BLaER1 treated with 17β-estradiol and CSF1 and Interleukin-3, amounts not matched to agents 10 nM and 100 nM (cell line): ENCODE measurements at regions not wholly inside any gene's neighbourhood (a gene's known extent, or its start where the extent isn't known, plus 50 kb on each side); places are given as distances from the start of the nearest gene placed in this dataset.

Source experiments
- H3K27ac ChIP-seq, 11 experiments: shearing (Covaris generic); formaldehyde crosslinking; 2 replicates each; pipeline ENCODE4 v1.8.1; 2022
- H3K27me3 ChIP-seq, 11 experiments: shearing (Covaris generic); formaldehyde crosslinking; 2 replicates each; pipeline ENCODE4 v1.8.1; 2022
- H3K36me3 ChIP-seq, 11 experiments: shearing (Covaris generic); formaldehyde crosslinking; 2 replicates each; pipeline ENCODE4 v1.8.1; 2022
- H3K4me1 ChIP-seq, 10 experiments: shearing (Covaris generic); formaldehyde crosslinking; 2 replicates each; pipeline ENCODE4 v1.8.1; 2022
- H3K4me2 ChIP-seq, 11 experiments: shearing (Covaris generic); formaldehyde crosslinking; 2 replicates each; pipeline ENCODE4 v1.8.1; 2022
- H3K4me3 ChIP-seq, 10 experiments: shearing (Covaris generic); formaldehyde crosslinking; 2 replicates each; pipeline ENCODE4 v1.8.1; 2022
- H3K9ac ChIP-seq, 11 experiments: shearing (Covaris generic); formaldehyde crosslinking; 2 replicates each; pipeline ENCODE4 v1.8.1; 2022
- H3K9me3 ChIP-seq, 11 experiments: shearing (Covaris generic); formaldehyde crosslinking; replicated peaks in 1 of 11; 2 replicates each; pipeline ENCODE4 v1.8.1; 2022
- H4K20me1 ChIP-seq, 11 experiments: shearing (Covaris generic); formaldehyde crosslinking; 2 replicates each; pipeline ENCODE4 v1.8.1; 2022
- Cebpa-rat ChIP-seq, 11 experiments: shearing (Covaris generic); IDR thresholded peaks; 2 replicates each; pipeline ENCODE4 v1.8.1; 2022

GRCh38 chr1:55888685-55889317 is 673.6 kb upstream of the USP24 start:
- Histone ChIP-seq H3K36me3 (no peaks in the 10 kb centered on the region), H3K9me3 (peaks cover 4 to 14% (median 10%) of the 10 kb centered on the region in 11 experiments; a peak in 9 of 22 replicates), H3K4me1 (no peaks in the 10 kb centered on the region), H3K9ac (no peak overlapping the region), H3K27me3 (no peaks in the 10 kb centered on the region), H4K20me1 (no peaks in the 10 kb centered on the region), H3K4me2 (no peak overlapping the region), H3K4me3 (no peak overlapping the region), H3K27ac (no peak overlapping the region)
- no peak for TF ChIP-seq Cebpa-rat (IDR thresholded peaks at IDR 0.05)

DNA sequence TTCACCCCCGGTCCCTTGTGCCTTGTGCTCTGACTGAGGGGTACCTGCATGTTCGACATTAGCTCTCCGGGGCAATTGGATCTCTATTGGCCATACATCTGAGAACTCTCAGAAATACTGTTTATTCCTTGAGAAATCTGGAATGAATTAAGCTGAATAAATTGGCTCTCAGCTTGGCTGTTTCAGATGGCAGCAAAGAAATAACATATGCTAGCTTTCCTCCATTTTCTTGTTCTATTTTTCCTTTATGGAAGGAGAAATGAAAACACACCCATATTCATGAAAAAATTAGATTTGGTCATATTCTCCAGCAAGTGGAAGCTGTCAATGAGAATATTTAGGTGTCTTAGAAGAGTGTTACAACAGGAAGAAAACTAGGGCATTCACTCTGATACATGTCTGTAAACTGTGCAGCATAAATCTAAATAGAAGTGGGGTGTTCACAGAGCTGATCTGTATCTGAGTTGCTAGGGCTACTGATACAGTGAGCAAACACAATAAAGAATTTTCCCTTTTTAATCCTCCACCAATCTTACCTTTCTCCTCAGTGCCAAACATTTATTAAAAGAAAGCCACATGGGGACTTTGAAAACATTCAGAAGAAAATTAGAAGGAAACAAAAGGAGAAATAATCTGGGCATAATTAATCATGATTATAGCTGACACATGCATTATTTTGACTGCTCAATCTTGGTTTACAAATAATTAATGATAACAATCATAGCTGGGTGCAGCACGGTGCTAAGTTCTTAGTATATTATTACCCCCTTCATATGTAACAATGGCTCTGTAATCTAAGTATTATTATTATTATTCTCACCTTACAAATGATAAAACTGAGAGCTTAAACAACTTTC is 671.9 kb upstream of the USP24 start:
- no peaks in the 10 kb centered on the region for H3K9me3 ChIP-seq
- no peaks in the 10 kb centered on the region for H4K20me1 ChIP-seq
- no peaks in the 10 kb centered on the region for H3K27me3 ChIP-seq
- no peaks in the 10 kb centered on the region for H3K4me1 ChIP-seq
- no peak overlapping the region for H3K27ac ChIP-seq
- H3K36me3 ChIP-seq, result no peaks in the 10 kb centered on the region
- TF ChIP-seq Cebpa-rat (IDR thresholded peaks at IDR 0.05), result no peak
- no peak overlapping the region for H3K4me2 ChIP-seq
- H3K4me3 ChIP-seq, result no peak overlapping the region
- H3K9ac ChIP-seq, result no peak overlapping the region

- Histone ChIP-seq H3K36me3 (no peaks in the 10 kb centered on the region), H3K27ac (no peak overlapping the region), H3K9me3 (no peaks in the 10 kb centered on the region), H4K20me1 (no peaks in the 10 kb centered on the region), H3K4me1 (no peaks in the 10 kb centered on the region), H3K4me2 (no peak overlapping the region), H3K27me3 (no peaks in the 10 kb centered on the region), H3K4me3 (no peak overlapping the region), H3K9ac (no peak overlapping the region)
- TF ChIP-seq Cebpa-rat (IDR thresholded peaks at IDR 0.05), result no peak
Measured at GRCh38 chr1:55885619-55886018, 670.5 kb upstream of the USP24 start.

- no peaks in the 10 kb centered on the region for H3K4me1 ChIP-seq
- H3K27ac ChIP-seq, result no peak overlapping the region
- H4K20me1 ChIP-seq, result no peaks in the 10 kb centered on the region
- no peaks in the 10 kb centered on the region for H3K36me3 ChIP-seq
- H3K4me3 ChIP-seq, result no peak overlapping the region
- no peaks in the 10 kb centered on the region for H3K9me3 ChIP-seq
- no peaks in the 10 kb centered on the region for H3K27me3 ChIP-seq
- H3K9ac ChIP-seq, result no peak overlapping the region
- H3K4me2 ChIP-seq, result no peak overlapping the region
- TF ChIP-seq Cebpa-rat (IDR thresholded peaks at IDR 0.05), result no peak
Measured at GRCh38 chr1:55882931-55883330, 667.8 kb upstream of the USP24 start.

GRCh38 chr1:55879346-55879745 is 664.2 kb upstream of the USP24 start:
- no peaks in the 10 kb centered on the region for H3K36me3 ChIP-seq
- no peaks in the 10 kb centered on the region for H3K9me3 ChIP-seq
- H3K27ac ChIP-seq, result no peak overlapping the region
- TF ChIP-seq Cebpa-rat (IDR thresholded peaks at IDR 0.05), result no peak
- H4K20me1 ChIP-seq, result no peaks in the 10 kb centered on the region
- H3K9ac ChIP-seq, result no peak overlapping the region
- H3K4me2 ChIP-seq, result no peak overlapping the region
- H3K4me3 ChIP-seq, result no peak overlapping the region
- no peaks in the 10 kb centered on the region for H3K27me3 ChIP-seq
- H3K4me1 ChIP-seq, result peaks cover 0 to 8% (median 0%) of the 10 kb centered on the region in 10 experiments; a peak in 5 of 20 replicates

DNA sequence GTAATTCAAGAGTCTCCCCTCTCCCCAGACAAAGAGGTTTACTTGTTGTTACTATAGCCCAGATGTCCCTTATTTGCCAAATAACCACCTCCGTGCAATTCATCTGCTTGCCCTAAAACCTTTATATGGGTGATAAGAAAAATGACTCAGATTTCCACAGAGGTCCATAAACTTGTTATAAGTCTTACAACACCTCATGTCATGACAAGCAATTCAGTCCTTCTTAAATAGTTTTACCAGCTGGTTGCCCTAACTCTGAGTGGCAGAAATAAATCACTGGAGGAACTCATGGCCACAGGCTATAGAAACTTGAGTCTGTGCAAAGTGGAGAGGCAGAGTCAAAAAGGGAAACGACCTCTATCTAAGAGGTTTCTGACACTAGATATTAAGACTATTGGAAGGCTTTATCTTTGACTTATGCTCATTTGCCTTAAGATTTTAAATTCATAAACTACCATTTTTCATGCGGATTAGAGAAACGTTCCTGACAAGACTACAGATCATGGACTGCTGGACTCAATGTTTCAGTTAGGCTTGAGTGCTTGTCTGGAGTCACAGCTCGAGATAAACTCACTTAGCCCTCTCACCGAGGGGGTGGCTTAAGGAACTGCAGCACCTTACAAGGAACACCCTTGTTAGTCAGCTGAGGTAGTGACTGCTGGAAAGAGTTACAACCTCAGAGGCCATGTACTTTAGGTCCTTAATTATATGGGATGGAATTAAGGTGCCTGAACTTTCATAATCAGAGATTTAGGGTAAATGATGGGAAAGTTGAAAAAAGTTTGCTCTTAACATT is 662.5 kb upstream of the USP24 start:
- Histone ChIP-seq H3K4me2 (no peak overlapping the region), H3K9me3 (no peaks in the 10 kb centered on the region), H3K27me3 (no peaks in the 10 kb centered on the region), H3K4me1 (peaks cover 0 to 9% (median 0%) of the 10 kb centered on the region in 10 experiments; a peak in 5 of 20 replicates), H3K4me3 (no peak overlapping the region), H3K36me3 (no peaks in the 10 kb centered on the region), H3K9ac (no peak overlapping the region), H4K20me1 (no peaks in the 10 kb centered on the region), H3K27ac (no peak overlapping the region)
- TF ChIP-seq Cebpa-rat (IDR thresholded peaks at IDR 0.05), result no peak

GRCh38 chr1:55876276-55877060 is 661.3 kb upstream of the USP24 start:
- Histone ChIP-seq H4K20me1 (no peaks in the 10 kb centered on the region), H3K9me3 (no peaks in the 10 kb centered on the region), H3K4me3 (no peak overlapping the region), H3K4me1 (peaks cover 0 to 9% (median 0%) of the 10 kb centered on the region in 10 experiments; a peak in 5 of 20 replicates), H3K4me2 (no peak overlapping the region), H3K27ac (no peak overlapping the region), H3K9ac (no peak overlapping the region), H3K36me3 (no peaks in the 10 kb centered on the region), H3K27me3 (no peaks in the 10 kb centered on the region)
- TF ChIP-seq Cebpa-rat (IDR thresholded peaks at IDR 0.05), result no peak

DNA sequence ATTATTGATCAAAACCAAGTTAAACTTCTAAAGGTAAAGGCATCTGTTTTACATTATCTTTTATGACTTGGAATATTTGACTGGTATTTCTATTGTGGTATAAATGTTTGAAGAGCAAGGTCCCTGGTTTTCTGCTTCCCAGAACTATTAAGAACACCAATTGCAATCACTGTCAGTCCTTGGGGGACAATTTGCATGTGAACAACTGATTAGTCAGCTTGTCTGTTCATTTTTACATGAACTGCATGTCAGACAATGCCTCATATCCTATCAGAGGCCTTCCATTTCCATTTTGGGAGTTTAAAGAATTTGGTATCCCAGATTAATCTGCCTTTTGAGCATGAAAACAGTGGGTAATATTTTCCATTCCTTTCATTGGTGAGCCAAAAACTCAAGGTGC is 654.9 kb upstream of the USP24 start:
- TF ChIP-seq Cebpa-rat (IDR thresholded peaks at IDR 0.05), result no peak
- Histone ChIP-seq H3K4me2 (no peak overlapping the region), H3K9ac (no peak overlapping the region), H3K4me3 (no peak overlapping the region), H3K4me1 (peaks cover 0 to 9% (median 0%) of the 10 kb centered on the region in 10 experiments; a peak in 5 of 20 replicates), H3K27me3 (no peaks in the 10 kb centered on the region), H3K36me3 (no peaks in the 10 kb centered on the region), H4K20me1 (no peaks in the 10 kb centered on the region), H3K27ac (no peak overlapping the region), H3K9me3 (no peaks in the 10 kb centered on the region)

- Histone ChIP-seq H3K27ac (no peak overlapping the region), H3K9me3 (no peaks in the 10 kb centered on the region), H4K20me1 (no peaks in the 10 kb centered on the region), H3K4me3 (no peak overlapping the region), H3K4me1 (no peaks in the 10 kb centered on the region), H3K4me2 (no peak overlapping the region), H3K36me3 (no peaks in the 10 kb centered on the region), H3K9ac (no peak overlapping the region), H3K27me3 (no peaks in the 10 kb centered on the region)
- TF ChIP-seq Cebpa-rat (IDR thresholded peaks at IDR 0.05), result no peak
Measured at GRCh38 chr1:55869065-55869464, 653.9 kb upstream of the USP24 start.
